ENCODE measurements at regions not wholly inside any gene's neighbourhood (a gene's known extent, or its start where the extent isn't known, plus 50 kb on each side); places are given as distances from the start of the nearest gene placed in this dataset.

- no peaks in the 10 kb centered on the region for H3K79me2 ChIP-seq (replicated peaks; ENCODE audit: insufficient read depth)
- H3K9me2 ChIP-seq (ENCODE audit: insufficient read depth): no peaks in the 10 kb centered on the region
- no peak overlapping the region for H2AFZ ChIP-seq
- no peaks in the 10 kb centered on the region for H3F3A ChIP-seq (replicated peaks; ENCODE audit: low read depth)
- no peaks in the 10 kb centered on the region for H3K36me3 Mint-ChIP-seq (ENCODE audit: low read depth)
- H3K4me3 ChIP-seq: no peak overlapping the region
- H3K4me1 Mint-ChIP-seq: peaks cover 2% of the 10 kb centered on the region; the same call in 1 of the 3 replicates
- H3K4me1 ChIP-seq (ENCODE audit: insufficient read depth): no peaks in the 10 kb centered on the region
- ATAC-seq: no peak
- H3K27ac Mint-ChIP-seq: no peak overlapping the region
- TF ChIP-seq ZNF331 (CRISPR knock-in tag; IDR thresholded peaks at IDR 0.05; ENCODE audit: low read depth) (no peak), ZNF114 (CRISPR knock-in tag; IDR thresholded peaks at IDR 0.05) (no peak), ETS1 (IDR thresholded peaks at IDR 0.05) (no peak), CREB1 (CRISPR knock-in tag; IDR thresholded peaks at IDR 0.05; ENCODE audit: low read depth) (no peak), STAT1 (IDR thresholded peaks at IDR 0.05; ENCODE audit: unreplicated experiment) (no peak), EZH2phosphoT487 (IDR thresholded peaks at IDR 0.05; ENCODE audit: unreplicated experiment) (no peak), JUNB (IDR thresholded peaks at IDR 0.05; ENCODE audit: unreplicated experiment) (no peak), NANOG (IDR thresholded peaks at IDR 0.05; ENCODE audit: borderline replicate concordance) (no peak), POLR2AphosphoS5 (IDR thresholded peaks at IDR 0.05; ENCODE audit: low read depth) (no peak), ZNF462 (CRISPR knock-in tag; IDR thresholded peaks at IDR 0.05) (no peak), REST (IDR thresholded peaks at IDR 0.05; ENCODE audit: unreplicated experiment) (no peak), EZH2 (IDR thresholded peaks at IDR 0.05; ENCODE audit: low read depth, unreplicated experiment) (no peak)
- TF ChIP-seq, protein P1, sequence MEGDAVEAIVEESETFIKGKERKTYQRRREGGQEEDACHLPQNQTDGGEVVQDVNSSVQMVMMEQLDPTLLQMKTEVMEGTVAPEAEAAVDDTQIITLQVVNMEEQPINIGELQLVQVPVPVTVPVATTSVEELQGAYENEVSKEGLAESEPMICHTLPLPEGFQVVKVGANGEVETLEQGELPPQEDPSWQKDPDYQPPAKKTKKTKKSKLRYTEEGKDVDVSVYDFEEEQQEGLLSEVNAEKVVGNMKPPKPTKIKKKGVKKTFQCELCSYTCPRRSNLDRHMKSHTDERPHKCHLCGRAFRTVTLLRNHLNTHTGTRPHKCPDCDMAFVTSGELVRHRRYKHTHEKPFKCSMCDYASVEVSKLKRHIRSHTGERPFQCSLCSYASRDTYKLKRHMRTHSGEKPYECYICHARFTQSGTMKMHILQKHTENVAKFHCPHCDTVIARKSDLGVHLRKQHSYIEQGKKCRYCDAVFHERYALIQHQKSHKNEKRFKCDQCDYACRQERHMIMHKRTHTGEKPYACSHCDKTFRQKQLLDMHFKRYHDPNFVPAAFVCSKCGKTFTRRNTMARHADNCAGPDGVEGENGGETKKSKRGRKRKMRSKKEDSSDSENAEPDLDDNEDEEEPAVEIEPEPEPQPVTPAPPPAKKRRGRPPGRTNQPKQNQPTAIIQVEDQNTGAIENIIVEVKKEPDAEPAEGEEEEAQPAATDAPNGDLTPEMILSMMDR (conservative IDR thresholded peaks at IDR 0.05; ENCODE audit: low read depth in 2 of 2): no peak
- no peaks in the 10 kb centered on the region for H3K9me3 Mint-ChIP-seq
- no peak for DNase-seq (ENCODE audit: low spot score)
- no peak overlapping the region for H3K4me3 Mint-ChIP-seq
- H3K36me3 ChIP-seq (ENCODE audit: insufficient read depth): no peaks in the 10 kb centered on the region
- H3K27ac ChIP-seq (ENCODE audit: low read depth): no peak overlapping the region
- peaks cover 2% of the 10 kb centered on the region for H3K27me3 Mint-ChIP-seq (ENCODE audit: insufficient read depth, low read depth, poor library complexity)
- no peak overlapping the region for H3K4me2 ChIP-seq
- no peaks in the 10 kb centered on the region for H3K27me3 ChIP-seq (ENCODE audit: insufficient read depth)
- H4K20me1 ChIP-seq (replicated peaks; ENCODE audit: insufficient read depth): no peaks in the 10 kb centered on the region
Observed at GRCh38 chr4:57652779-57653178, 542.6 kb upstream of the IGFBP7 start.

Measured in GM23338 (cell line).